ENCODE measurements at regions not wholly inside any gene's neighbourhood (a gene's known extent, or its start where the extent isn't known, plus 50 kb on each side); places are given as distances from the start of the nearest gene placed in this dataset.

GRCh38 chr4:137994853-137995252 lies 247.3 kb downstream of the SLC7A11 start (continued):
- TF ChIP-seq AFF4 (CRISPR knock-in tag; IDR thresholded peaks at IDR 0.05; ENCODE audit: borderline replicate concordance): no peak
- no peak for TF ChIP-seq ZNF232 (CRISPR knock-in tag; IDR thresholded peaks at IDR 0.05)
- no peak for TF ChIP-seq ZNF423 (CRISPR knock-in tag; IDR thresholded peaks at IDR 0.05)
- no peak for TF ChIP-seq GRHL2 (CRISPR knock-in tag; IDR thresholded peaks at IDR 0.05; ENCODE audit: insufficient replicate concordance, severe bottlenecking)
- TF ChIP-seq KAT7 (CRISPR knock-in tag; IDR thresholded peaks at IDR 0.05; ENCODE audit: borderline replicate concordance): no peak
- TF ChIP-seq ELF4 (CRISPR knock-in tag; IDR thresholded peaks at IDR 0.05; ENCODE audit: low read depth): no peak
- TF ChIP-seq CBFB (CRISPR knock-in tag; IDR thresholded peaks at IDR 0.05; ENCODE audit: low read depth): no peak
- TF ChIP-seq PRRX2 (CRISPR knock-in tag; IDR thresholded peaks at IDR 0.05): no peak
- TF ChIP-seq E2F4 (CRISPR knock-in tag; IDR thresholded peaks at IDR 0.05; ENCODE audit: borderline replicate concordance, low read depth): no peak
- TF ChIP-seq ERG (CRISPR knock-in tag; IDR thresholded peaks at IDR 0.05): no peak
- no peak for TF ChIP-seq ZNF263 (CRISPR knock-in tag; IDR thresholded peaks at IDR 0.05; ENCODE audit: low read depth)

GRCh38 chr4:137993232-137993631 lies 248.9 kb downstream of the SLC7A11 start:
- H3K27ac Mint-ChIP-seq: no peak overlapping the region
- ATAC-seq: no peak
- H3K27me3 Mint-ChIP-seq (ENCODE audit: low read depth): no peaks in the 10 kb centered on the region
- no peaks in the 10 kb centered on the region for H3K9me3 Mint-ChIP-seq
- no peaks in the 10 kb centered on the region for H3K36me3 Mint-ChIP-seq
- no peak for DNase-seq (ENCODE audit: low spot score)
- no peak overlapping the region for H3K4me3 Mint-ChIP-seq
- ChIA-PET CTCF (no interaction called here), POLR2A (no interaction called here)
- H3K4me1 Mint-ChIP-seq: no peaks in the 10 kb centered on the region
- TF ChIP-seq ZBTB21 (CRISPR knock-in tag; IDR thresholded peaks at IDR 0.05; ENCODE audit: borderline replicate concordance) (no peak), HMGA2 (CRISPR knock-in tag; IDR thresholded peaks at IDR 0.05) (no peak), PRDM15 (CRISPR knock-in tag; IDR thresholded peaks at IDR 0.05) (no peak), NR1H2 (CRISPR knock-in tag; IDR thresholded peaks at IDR 0.05) (no peak), E2F5 (CRISPR knock-in tag; IDR thresholded peaks at IDR 0.05) (no peak), ZNF281 (CRISPR knock-in tag; IDR thresholded peaks at IDR 0.05) (no peak), RELA (CRISPR knock-in tag; IDR thresholded peaks at IDR 0.05; ENCODE audit: borderline replicate concordance) (no peak), ZNF121 (CRISPR knock-in tag; IDR thresholded peaks at IDR 0.05) (no peak), ATF3 (CRISPR knock-in tag; conservative IDR thresholded peaks at IDR 0.05) (no peak), IRF2 (CRISPR knock-in tag; IDR thresholded peaks at IDR 0.05; ENCODE audit: borderline replicate concordance, low read depth) (no peak), GABPB1 (CRISPR knock-in tag; IDR thresholded peaks at IDR 0.05) (no peak), CBFB (CRISPR knock-in tag; IDR thresholded peaks at IDR 0.05; ENCODE audit: low read depth) (no peak), ELF4 (CRISPR knock-in tag; IDR thresholded peaks at IDR 0.05; ENCODE audit: low read depth) (no peak), CDX4 (CRISPR knock-in tag; IDR thresholded peaks at IDR 0.05; ENCODE audit: borderline replicate concordance) (no peak)
